ENCODE measurements at regions not wholly inside any gene's neighbourhood (a gene's known extent, or its start where the extent isn't known, plus 50 kb on each side); places are given as distances from the start of the nearest gene placed in this dataset.

GRCh38 chr10:90983914-90984549 lies 63.1 kb upstream of the ANKRD1 start:
- Histone ChIP-seq H3K4me3 (no peak overlapping the region), H3K4me1 (no peaks in the 10 kb centered on the region), H3K27ac (no peak overlapping the region), H3K36me3 (no peaks in the 10 kb centered on the region), H3K9me3 (no peaks in the 10 kb centered on the region), H3K27me3 (no peaks in the 10 kb centered on the region)
- TF ChIP-seq EP300 (IDR thresholded peaks at IDR 0.05) (no peak), POLR2AphosphoS5 (IDR thresholded peaks at IDR 0.05) (no peak), POLR2A (IDR thresholded peaks at IDR 0.05) (no peak)
- TF ChIP-seq, protein P1, sequence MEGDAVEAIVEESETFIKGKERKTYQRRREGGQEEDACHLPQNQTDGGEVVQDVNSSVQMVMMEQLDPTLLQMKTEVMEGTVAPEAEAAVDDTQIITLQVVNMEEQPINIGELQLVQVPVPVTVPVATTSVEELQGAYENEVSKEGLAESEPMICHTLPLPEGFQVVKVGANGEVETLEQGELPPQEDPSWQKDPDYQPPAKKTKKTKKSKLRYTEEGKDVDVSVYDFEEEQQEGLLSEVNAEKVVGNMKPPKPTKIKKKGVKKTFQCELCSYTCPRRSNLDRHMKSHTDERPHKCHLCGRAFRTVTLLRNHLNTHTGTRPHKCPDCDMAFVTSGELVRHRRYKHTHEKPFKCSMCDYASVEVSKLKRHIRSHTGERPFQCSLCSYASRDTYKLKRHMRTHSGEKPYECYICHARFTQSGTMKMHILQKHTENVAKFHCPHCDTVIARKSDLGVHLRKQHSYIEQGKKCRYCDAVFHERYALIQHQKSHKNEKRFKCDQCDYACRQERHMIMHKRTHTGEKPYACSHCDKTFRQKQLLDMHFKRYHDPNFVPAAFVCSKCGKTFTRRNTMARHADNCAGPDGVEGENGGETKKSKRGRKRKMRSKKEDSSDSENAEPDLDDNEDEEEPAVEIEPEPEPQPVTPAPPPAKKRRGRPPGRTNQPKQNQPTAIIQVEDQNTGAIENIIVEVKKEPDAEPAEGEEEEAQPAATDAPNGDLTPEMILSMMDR (IDR thresholded peaks at IDR 0.05), result no peak
- WGBS, 2 donors (ENCODE audit: low coverage in 1 of 2), result 71 to 92% methylated on average over 4 of the region's 6 CpGs
- no peak for ATAC-seq

DNA sequence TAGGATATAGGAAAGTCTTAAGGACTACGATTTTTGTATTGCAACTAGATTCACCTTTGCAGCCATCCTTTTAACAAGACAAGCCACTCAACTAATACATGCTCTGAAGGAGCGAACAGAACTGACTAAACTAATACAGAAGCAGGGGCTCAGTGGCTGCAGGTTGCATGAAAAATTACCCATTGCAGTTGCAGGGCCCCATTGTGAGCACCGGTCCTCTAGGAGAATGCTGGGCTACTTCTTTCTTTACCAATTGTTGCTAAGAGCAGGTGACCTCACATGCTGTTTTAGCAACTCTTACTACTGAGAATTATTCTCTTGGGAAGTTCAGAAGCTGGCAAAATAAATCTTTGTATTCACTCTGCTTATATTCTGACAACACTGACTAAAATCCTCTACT lies 64.0 kb upstream of the ANKRD1 start:
- Histone ChIP-seq H3K9me3 (no peaks in the 10 kb centered on the region), H3K36me3 (no peaks in the 10 kb centered on the region), H3K4me3 (no peak overlapping the region), H3K4me1 (no peaks in the 10 kb centered on the region), H3K27me3 (no peaks in the 10 kb centered on the region), H3K27ac (no peak overlapping the region)
- TF ChIP-seq, protein P1 (IDR thresholded peaks at IDR 0.05), result no peak
- ATAC-seq, result no peak
- WGBS, 2 donors (ENCODE audit: low coverage in 1 of 2), result 69 to 78% methylated on average over 3 of the region's 3 CpGs

- TF ChIP-seq POLR2AphosphoS5 (IDR thresholded peaks at IDR 0.05) (no peak), EP300 (IDR thresholded peaks at IDR 0.05) (no peak), POLR2A (IDR thresholded peaks at IDR 0.05) (no peak)
- TF ChIP-seq, protein P1 (IDR thresholded peaks at IDR 0.05), result no peak
- Histone ChIP-seq H3K4me3 (no peak overlapping the region), H3K27me3 (no peaks in the 10 kb centered on the region), H3K27ac (no peak overlapping the region), H3K36me3 (no peaks in the 10 kb centered on the region), H3K9me3 (no peaks in the 10 kb centered on the region), H3K4me1 (no peaks in the 10 kb centered on the region)
- no peak for ATAC-seq
- 23 to 36% methylated on average over 2 to 3 of the region's 3 CpGs for WGBS, 2 donors (ENCODE audit: low coverage in 1 of 2)
Observed at GRCh38 chr10:90985321-90985933, 64.5 kb upstream of the ANKRD1 start.

DNA sequence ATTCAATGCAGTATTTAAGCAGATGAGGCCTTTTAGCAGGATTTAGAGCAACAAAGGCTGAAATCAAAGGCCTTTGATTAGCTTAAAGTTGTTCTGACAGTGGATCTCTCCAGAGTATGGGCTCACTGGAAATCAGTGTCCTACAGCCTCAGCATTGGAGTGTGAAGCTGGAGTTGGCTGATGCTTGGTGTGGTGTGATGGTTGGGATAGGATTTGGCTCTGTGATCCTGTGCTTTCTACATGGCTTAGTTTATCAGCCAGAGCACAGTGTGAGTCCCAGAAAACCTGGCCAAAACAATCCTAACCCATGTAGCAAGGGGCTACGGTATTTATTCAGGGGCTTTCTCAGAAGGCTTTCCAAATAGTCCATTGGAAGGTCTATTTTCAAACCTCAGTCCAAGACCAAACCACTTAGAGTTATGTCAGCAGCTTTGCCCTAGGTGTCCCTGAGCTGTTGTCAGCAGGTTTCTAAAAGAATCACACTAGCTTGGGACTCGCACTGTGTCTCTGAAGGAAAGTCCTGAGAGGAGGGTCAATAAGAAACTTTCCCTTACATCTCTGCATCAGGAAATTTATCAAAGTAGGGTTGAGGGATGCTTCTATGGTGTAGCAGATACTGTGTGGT lies 65.4 kb upstream of the ANKRD1 start:
- ATAC-seq, result no peak
- Histone ChIP-seq H3K27ac (no peak overlapping the region), H3K9me3 (no peaks in the 10 kb centered on the region), H3K36me3 (no peaks in the 10 kb centered on the region), H3K27me3 (no peaks in the 10 kb centered on the region), H3K4me3 (no peak overlapping the region), H3K4me1 (no peaks in the 10 kb centered on the region)
- TF ChIP-seq EP300 (IDR thresholded peaks at IDR 0.05) (no peak), POLR2AphosphoS5 (IDR thresholded peaks at IDR 0.05) (no peak), POLR2A (IDR thresholded peaks at IDR 0.05) (no peak)
- TF ChIP-seq, protein P1 (IDR thresholded peaks at IDR 0.05), result no peak
- WGBS, 2 donors (ENCODE audit: low coverage in 1 of 2), result 75% methylated on average over 2 of the region's 2 CpGs; no CpG with 5 or more reads in 1 of the 2 donors

DNA sequence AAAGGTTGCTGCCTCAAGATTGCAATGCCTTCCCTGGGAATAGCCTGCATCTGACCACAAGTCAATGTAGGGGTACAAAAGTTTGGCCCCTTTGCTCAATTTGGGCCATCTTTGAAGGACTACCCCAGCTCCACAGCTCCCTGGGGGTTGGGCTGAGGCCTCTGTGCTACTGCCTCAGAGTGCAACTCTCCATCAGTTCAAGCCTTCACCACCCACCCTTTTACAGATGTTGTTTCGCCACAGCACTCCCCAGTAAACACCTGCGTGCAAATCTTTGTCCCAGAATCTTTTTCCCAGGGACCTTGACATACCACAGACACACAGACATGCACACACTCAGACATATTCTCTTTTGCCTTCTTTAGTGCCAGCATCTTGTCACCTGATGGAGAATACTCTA lies 66.0 kb upstream of the ANKRD1 start:
- no peaks in the 10 kb centered on the region for H3K36me3 ChIP-seq
- no peak for TF ChIP-seq POLR2AphosphoS5 (IDR thresholded peaks at IDR 0.05)
- TF ChIP-seq, protein P1 (IDR thresholded peaks at IDR 0.05), result no peak
- no peak for TF ChIP-seq POLR2A (IDR thresholded peaks at IDR 0.05)
- TF ChIP-seq EP300 (IDR thresholded peaks at IDR 0.05), result no peak
- no peaks in the 10 kb centered on the region for H3K9me3 ChIP-seq
- H3K27me3 ChIP-seq, result no peaks in the 10 kb centered on the region
- H3K4me1 ChIP-seq, result no peaks in the 10 kb centered on the region
- no peak overlapping the region for H3K27ac ChIP-seq
- no peak overlapping the region for H3K4me3 ChIP-seq
- WGBS, 2 donors (ENCODE audit: low coverage in 1 of 2), result 96 to 100% methylated on average over 2 of the region's 2 CpGs
- no peak for ATAC-seq
